H1 (cell line): ENCODE measurements at regions not wholly inside any gene's neighbourhood (a gene's known extent, or its start where the extent isn't known, plus 50 kb on each side); places are given as distances from the start of the nearest gene placed in this dataset.

ENCODE experiments used
- CTCF ChIA-PET: fragments of 300-600 bp; sonication (Branson Sonifier 250); formaldehyde crosslinking; loops from one replicate; lab custom pipeline; 2021; ENCODE audit not compliant: partially characterized antibody; lab: Charles Lee
- POLR2A ChIA-PET: fragments of 300-600 bp; sonication (Branson Sonifier 250); formaldehyde crosslinking; loops from one replicate; lab custom pipeline; 2021; ENCODE audit warnings: inconsistent platforms; ENCODE audit not compliant: partially characterized antibody; lab: Charles Lee
- DNase-seq, 2 experiments: peaks; one replicate each; pipeline versions ENCODE4 v3.0.0 to v3.0.0-alpha.2; 2010 to 2022; ENCODE audit warnings: low spot score in 2 of 2, low read depth in 1 of 2, mixed read lengths in 1 of 2
- FAIRE-seq: peaks from 2 replicates; lab custom pipeline; 2011; peaks lifted over from hg19 to GRCh38; lab: Jason Lieb, UNC
- H2AFZ ChIP-seq: 2 replicates; pipeline ENCODE4 v1.8.1; 2012; ENCODE audit warnings: low read length, inconsistent platforms
- H2AK5ac ChIP-seq: 2 replicates; pipeline ENCODE4 v1.6.1; 2013; ENCODE audit warnings: low read depth, low read length
- H2BK120ac ChIP-seq: replicated peaks from 2 replicates; pipeline ENCODE3; 2013; ENCODE audit warnings: low read depth, low read length, inconsistent platforms
- H2BK12ac ChIP-seq: 2 replicates; pipeline ENCODE4 v1.6.1; 2013; ENCODE audit warnings: low read depth, low read length
- H2BK15ac ChIP-seq: 2 replicates; pipeline ENCODE4 v1.6.1; 2013; ENCODE audit warnings: low read length
- H2BK20ac ChIP-seq: 2 replicates; pipeline ENCODE4 v1.6.1; 2013; ENCODE audit warnings: low read length
- H2BK5ac ChIP-seq: 2 replicates; pipeline ENCODE4 v1.6.1; 2013; ENCODE audit warnings: low read depth, low read length
- H3K14ac ChIP-seq: 2 replicates; pipeline ENCODE4 v1.6.1; 2013; ENCODE audit warnings: inconsistent platforms; ENCODE audit not compliant: insufficient read length
- H3K18ac ChIP-seq: 2 replicates; pipeline ENCODE4 v1.6.1; 2013; ENCODE audit warnings: low read length; ENCODE audit errors: extremely low read depth
- H3K23ac ChIP-seq: 2 replicates; pipeline ENCODE4 v1.6.1; 2013; ENCODE audit warnings: inconsistent platforms; ENCODE audit not compliant: insufficient read length
- H3K23me2 ChIP-seq: 2 replicates; pipeline ENCODE4 v1.6.1; 2013; ENCODE audit warnings: low read depth, low read length
- H3K27ac ChIP-seq: 2 replicates; pipeline ENCODE4 v1.6.1; 2011; ENCODE audit warnings: low read depth, low read length, inconsistent platforms
- H3K27me3 ChIP-seq, 4 experiments: replicated peaks in 1 of 4; 1 replicate in 1 of 4; 2 replicates in 3 of 4; pipeline versions ENCODE4 v1.6.1 to v1.8.1; 2011 to 2013; ENCODE audit warnings: low read length in 3 of 4, mild to moderate bottlenecking in 3 of 4, inconsistent platforms in 2 of 4, mixed read lengths in 2 of 4, moderate library complexity in 1 of 4; ENCODE audit not compliant: control insufficient read depth in 3 of 4, insufficient read depth in 3 of 4; ENCODE audit errors: extremely low read depth in 1 of 4
- H3K36me3 ChIP-seq, 4 experiments: 2 replicates each; pipeline versions ENCODE4 v1.6.1 to v1.8.1; 2011 to 2013; ENCODE audit warnings: mild to moderate bottlenecking in 4 of 4, low read length in 3 of 4, moderate library complexity in 2 of 4, control low read depth in 1 of 4, inconsistent platforms in 1 of 4; ENCODE audit not compliant: insufficient read depth in 4 of 4, control insufficient read depth in 2 of 4
- H3K4ac ChIP-seq: replicated peaks from 2 replicates; pipeline ENCODE3; 2013; ENCODE audit warnings: low read length, low read depth, mixed read lengths, inconsistent platforms; ENCODE audit not compliant: insufficient read length
- H3K4me1 ChIP-seq, 4 experiments: replicated peaks in 1 of 4; 1 replicate in 1 of 4; 2 replicates in 3 of 4; pipeline versions ENCODE4 v1.6.1 to v1.8.1; 2011 to 2013; ENCODE audit warnings: low read length in 3 of 4, inconsistent platforms in 2 of 4, mixed read lengths in 1 of 4; ENCODE audit not compliant: insufficient read depth in 4 of 4, control insufficient read depth in 3 of 4
- H3K4me2 ChIP-seq, 2 experiments: 2 replicates each; pipeline versions ENCODE4 v1.6.1 to v1.8.1; 2011 to 2013; ENCODE audit warnings: low read depth in 2 of 2, low read length in 2 of 2, control low read depth in 1 of 2, inconsistent platforms in 1 of 2, mild to moderate bottlenecking in 1 of 2; ENCODE audit not compliant: insufficient read depth in 1 of 2
- H3K4me3 ChIP-seq, 4 experiments: fragments of 200-600, 300-600 bp in 1 of 4; sonication (generic), shearing (Covaris generic), sonication (Bioruptor Twin) in 1 of 4; 2 replicates each; pipeline versions ENCODE4 v1.5.1 to v1.8.1; 2011 to 2016; ENCODE audit warnings: low read length in 4 of 4, low read depth in 3 of 4, control low read depth in 2 of 4, inconsistent platforms in 2 of 4, mild to moderate bottlenecking in 2 of 4, mixed read lengths in 1 of 4, moderate library complexity in 1 of 4; ENCODE audit not compliant: insufficient read depth in 2 of 4; ENCODE audit errors: extremely low read depth in 1 of 4
- H3K56ac ChIP-seq: replicated peaks from 2 replicates; pipeline ENCODE3; 2013; ENCODE audit warnings: low read depth, mild to moderate bottlenecking, mixed read lengths, low read length, inconsistent platforms; ENCODE audit not compliant: insufficient read length
- H3K79me1 ChIP-seq: 2 replicates; pipeline ENCODE4 v1.6.1; 2013; ENCODE audit warnings: low read depth, low read length, control low read depth
- H3K79me2 ChIP-seq, 2 experiments: 2 replicates each; pipeline versions ENCODE4 v1.6.1 to v1.8.1; 2012 to 2013; ENCODE audit warnings: low read length in 2 of 2, mild to moderate bottlenecking in 2 of 2, inconsistent platforms in 1 of 2; ENCODE audit not compliant: insufficient read depth in 2 of 2, control insufficient read depth in 1 of 2
- H3K9ac ChIP-seq, 4 experiments: replicated peaks in 1 of 4; 1 replicate in 1 of 4; 2 replicates in 3 of 4; pipeline versions ENCODE4 v1.6.1 to v1.8.1; 2011 to 2013; ENCODE audit warnings: low read depth in 3 of 4, low read length in 3 of 4, control low read depth in 2 of 4, mild to moderate bottlenecking in 2 of 4, moderate library complexity in 2 of 4, inconsistent platforms in 1 of 4; ENCODE audit errors: extremely low read depth in 1 of 4
- H3K9me3 ChIP-seq, 2 experiments: 2 replicates each; pipeline versions ENCODE4 v1.6.1 to v1.8.1; 2012 to 2013; ENCODE audit warnings: mild to moderate bottlenecking in 2 of 2, moderate library complexity in 2 of 2, control low read depth in 1 of 2, inconsistent platforms in 1 of 2, low read depth in 1 of 2, low read length in 1 of 2, mixed read lengths in 1 of 2; ENCODE audit not compliant: insufficient read depth in 2 of 2
- H4K20me1 ChIP-seq, 2 experiments: replicated peaks in 1 of 2; 2 replicates each; pipeline versions ENCODE3 to v1.8.1; 2011 to 2013; ENCODE audit warnings: inconsistent platforms in 2 of 2, low read length in 2 of 2, mild to moderate bottlenecking in 1 of 2; ENCODE audit not compliant: insufficient read depth in 2 of 2, control insufficient read depth in 1 of 2
- H4K5ac ChIP-seq: 2 replicates; pipeline ENCODE4 v1.6.1; 2013; ENCODE audit warnings: low read length, low read depth, mixed read lengths, inconsistent platforms; ENCODE audit not compliant: insufficient read length
- H4K8ac ChIP-seq: 2 replicates; pipeline ENCODE4 v1.8.0; 2013; ENCODE audit warnings: mild to moderate bottlenecking, moderate library complexity, low read length, inconsistent platforms; ENCODE audit not compliant: insufficient read depth; ENCODE audit errors: extremely low read depth
- H4K91ac ChIP-seq: replicated peaks from 2 replicates; pipeline ENCODE3; 2013; ENCODE audit warnings: low read length, mixed read lengths, inconsistent platforms; ENCODE audit not compliant: insufficient read length
- BCL11A ChIP-seq, 2 experiments: IDR thresholded peaks; one replicate each; pipeline ENCODE4 v1.6.1; 2011; ENCODE audit warnings: low read depth in 2 of 2, low read length in 2 of 2, mild to moderate bottlenecking in 2 of 2
- BRCA1 ChIP-seq: IDR thresholded peaks from 2 replicates; pipeline ENCODE4 v1.6.1; 2012; ENCODE audit warnings: low read depth, low read length, improper control_type of control experiment
- CBX5 ChIP-seq: fragments of 300-800, 300-1000 bp; sonication (generic); IDR thresholded peaks from 2 replicates; pipeline ENCODE4 v1.7.1; 2016; ENCODE audit warnings: antibody characterized with exemption, low read length, low read depth
- CHD2 ChIP-seq: IDR thresholded peaks from 2 replicates; pipeline ENCODE4 v1.6.1; 2012; ENCODE audit warnings: low read length, improper control_type of control experiment
- GTF2F1 ChIP-seq: IDR thresholded peaks from 2 replicates; pipeline ENCODE4 v1.6.1; 2012; ENCODE audit warnings: low read depth, low read length, improper control_type of control experiment, borderline replicate concordance
- HDAC2 ChIP-seq, 2 experiments: fragments of 300-600 bp in 1 of 2; sonication (generic) in 1 of 2; IDR thresholded peaks; 2 replicates each; pipeline ENCODE4 v1.6.1; 2011 to 2012; ENCODE audit warnings: low read depth in 2 of 2, low read length in 2 of 2, mild to moderate bottlenecking in 2 of 2, moderate library complexity in 2 of 2, borderline replicate concordance in 1 of 2, inconsistent platforms in 1 of 2
- POU5F1 ChIP-seq: IDR thresholded peaks from 2 replicates; pipeline ENCODE4 v1.6.1; 2011; ENCODE audit warnings: low read depth, mild to moderate bottlenecking, low read length, moderate library complexity
- RAD21 ChIP-seq, 2 experiments: IDR thresholded peaks in 1 of 2; conservative IDR thresholded peaks in 1 of 2; 2 replicates each; pipeline ENCODE4 v1.6.1; 2011; ENCODE audit warnings: low read depth in 2 of 2, low read length in 2 of 2, improper control_type of control experiment in 1 of 2, inconsistent platforms in 1 of 2, mild to moderate bottlenecking in 1 of 2, moderate library complexity in 1 of 2
- SIX5 ChIP-seq: IDR thresholded peaks from 2 replicates; pipeline ENCODE4 v1.6.1; 2011; ENCODE audit warnings: mild to moderate bottlenecking, low read depth, low read length
- SP2 ChIP-seq: IDR thresholded peaks from 2 replicates; pipeline ENCODE4 v1.6.1; 2012; ENCODE audit warnings: mild to moderate bottlenecking, low read length, inconsistent platforms
- SP4 ChIP-seq: IDR thresholded peaks from 2 replicates; pipeline ENCODE4 v1.6.1; 2012; ENCODE audit warnings: low read length, inconsistent platforms
- YY1 ChIP-seq: IDR thresholded peaks from 2 replicates; pipeline ENCODE4 v1.6.1; 2011; ENCODE audit warnings: low read depth, mild to moderate bottlenecking, low read length
- WGBS, 2 experiments: shearing (Covaris generic) in 1 of 2; methylation state at CpG; one replicate each; pipeline versions ENCODE4 v1.1.6 to v1.1.7; 2013 to 2015; ENCODE audit warnings: low lambda C conversion rate in 2 of 2, mixed read lengths in 2 of 2, inconsistent platforms in 1 of 2, low coverage in 1 of 2, missing lambda C conversion rate in 1 of 2; ENCODE audit not compliant: insufficient replicate concordance in 2 of 2, insufficient coverage in 1 of 2, insufficient read length in 1 of 2; ENCODE audit errors: extremely low coverage in 1 of 2, missing lambda C conversion rate in 1 of 2; 5-methylcytosine and 5-hydroxymethylcytosine counted together
- TF ChIP-seq, protein P1 (sequence below): IDR thresholded peaks from 2 replicates; pipeline ENCODE4 v1.6.1; 2012; ENCODE audit warnings: inconsistent platforms
- TF ChIP-seq, protein P2 (sequence below): IDR thresholded peaks from 2 replicates; pipeline ENCODE4 v1.6.1; 2012; ENCODE audit warnings: inconsistent platforms

DNA sequence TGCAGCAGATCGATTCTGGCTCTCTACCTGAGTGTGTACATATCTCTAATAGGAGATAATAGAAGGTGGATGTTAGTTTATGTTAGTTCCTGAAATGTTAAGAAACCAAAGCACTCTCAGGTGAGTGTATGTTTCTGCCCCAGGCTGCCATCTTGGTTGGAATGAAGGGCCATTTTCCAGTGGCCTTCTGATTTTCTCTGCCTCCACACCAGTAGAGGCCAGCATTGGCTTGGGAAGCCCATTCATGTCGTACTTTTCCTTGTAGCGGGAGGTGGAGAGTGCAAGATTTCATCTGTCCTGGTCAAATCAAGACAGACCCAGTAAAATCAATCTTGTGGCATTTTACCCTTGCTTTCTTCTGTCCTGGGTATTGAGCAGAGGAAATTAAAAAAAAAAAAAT is 91.0 kb downstream of the GAS1 start:
- Histone ChIP-seq H3K4me3 (no peak overlapping the region), H2BK5ac (no peak overlapping the region), H2BK20ac (no peak overlapping the region), H3K27me3 (no peaks in the 10 kb centered on the region), H2BK120ac (no peak overlapping the region), H3K4me2 (no peak overlapping the region), H4K5ac (no peak overlapping the region), H3K23me2 (no peaks in the 10 kb centered on the region), H3K4me1 (peaks cover 0 to 3% (median 0%) of the 10 kb centered on the region in 4 experiments; a peak in 1 of 7 replicates), H3K18ac (no peak overlapping the region), H4K91ac (no peak overlapping the region), H3K36me3 (no peaks in the 10 kb centered on the region), H3K9me3 (no peaks in the 10 kb centered on the region; a peak in 1 of 4 replicates), H2BK15ac (no peak overlapping the region), H3K23ac (no peak overlapping the region), H3K79me1 (no peaks in the 10 kb centered on the region), H3K56ac (no peak overlapping the region), H3K79me2 (no peaks in the 10 kb centered on the region), H2AFZ (no peak overlapping the region), H4K8ac (no peak overlapping the region), H2BK12ac (no peak overlapping the region), H3K4ac (no peak overlapping the region), H3K14ac (no peak overlapping the region), H3K27ac (no peak overlapping the region), H4K20me1 (no peaks in the 10 kb centered on the region), H3K9ac (no peak overlapping the region), H2AK5ac (no peak overlapping the region)
- 85% methylated on average over 3 of the region's 3 CpGs; no CpG with 5 or more reads in 1 of the 2 experiments for WGBS, 2 experiments
- DNase-seq = no peak
- CTCF ChIA-PET = no interaction called here
- POLR2A ChIA-PET = interaction anchor here (0.6 kb wide), 1 partner anchor 564 kb away, joined by 3 read pairs; no protein-coding TSS in a partner anchor
- no peak for FAIRE-seq
- no peak for TF ChIP-seq CBX5
- TF ChIP-seq, protein P1, sequence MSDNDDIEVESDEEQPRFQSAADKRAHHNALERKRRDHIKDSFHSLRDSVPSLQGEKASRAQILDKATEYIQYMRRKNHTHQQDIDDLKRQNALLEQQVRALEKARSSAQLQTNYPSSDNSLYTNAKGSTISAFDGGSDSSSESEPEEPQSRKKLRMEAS = no peak
- no peak for TF ChIP-seq POU5F1
- no peak for TF ChIP-seq BCL11A (IDR thresholded peaks at IDR 0.05; ENCODE audit: low read depth in 2 of 2, low read length in 2 of 2)
- no peak for TF ChIP-seq SIX5
- TF ChIP-seq YY1 = peak; percentile 83
- no peak for TF ChIP-seq BRCA1
- no peak for TF ChIP-seq CHD2
- no peak for TF ChIP-seq SP4
- no peak for TF ChIP-seq SP2
- no peak for TF ChIP-seq GTF2F1
- no peak for TF ChIP-seq HDAC2 (IDR thresholded peaks at IDR 0.05; ENCODE audit: borderline replicate concordance in 1 of 2, low read depth in 2 of 2, low read length in 2 of 2)
- TF ChIP-seq RAD21 (IDR thresholded peaks at IDR 0.05 in 1 of 2, conservative IDR thresholded peaks at IDR 0.05 in 1 of 2; ENCODE audit: low read depth in 2 of 2, low read length in 2 of 2) = peak; percentile 58 to 70
- TF ChIP-seq, protein P2, sequence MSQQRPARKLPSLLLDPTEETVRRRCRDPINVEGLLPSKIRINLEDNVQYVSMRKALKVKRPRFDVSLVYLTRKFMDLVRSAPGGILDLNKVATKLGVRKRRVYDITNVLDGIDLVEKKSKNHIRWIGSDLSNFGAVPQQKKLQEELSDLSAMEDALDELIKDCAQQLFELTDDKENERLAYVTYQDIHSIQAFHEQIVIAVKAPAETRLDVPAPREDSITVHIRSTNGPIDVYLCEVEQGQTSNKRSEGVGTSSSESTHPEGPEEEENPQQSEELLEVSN = no peak
